Inferior parietal cortex (tissue), 1 donor: ENCODE measurements at regions not wholly inside any gene's neighbourhood (a gene's known extent, or its start where the extent isn't known, plus 50 kb on each side); places are given as distances from the start of the nearest gene placed in this dataset.
"Not testable (repeated sequence)": the region's sequence is repeated elsewhere in the genome, so short reads cannot be mapped to it uniquely, and the experiment has no call there.

ENCODE experiments used
- DNase-seq: peaks from one replicate; pipeline ENCODE4 v3.0.0-alpha.2; 2016; ENCODE audit errors: extremely low spot score

DNA sequence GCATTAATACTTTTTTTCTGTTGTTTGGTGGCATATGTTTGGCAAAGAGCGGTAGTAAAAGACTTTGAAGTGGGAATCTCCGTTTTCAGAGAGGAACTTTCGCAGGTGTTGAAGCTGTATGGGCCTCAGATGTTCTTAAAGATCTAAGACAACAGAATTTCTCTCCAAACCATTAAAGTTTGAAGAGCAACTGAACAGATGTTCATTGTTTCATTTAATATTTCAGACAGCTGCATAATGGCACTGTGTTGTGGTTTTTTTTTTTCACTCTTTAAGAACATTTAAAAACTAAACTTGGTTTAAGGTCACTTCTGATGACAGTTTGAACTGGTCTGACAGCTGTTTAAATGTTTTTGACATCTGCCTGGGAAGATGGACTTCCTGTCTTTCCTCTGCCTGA lies 882.7 kb upstream of the PCDH10 start:
- DNase-seq = no peak

DNA sequence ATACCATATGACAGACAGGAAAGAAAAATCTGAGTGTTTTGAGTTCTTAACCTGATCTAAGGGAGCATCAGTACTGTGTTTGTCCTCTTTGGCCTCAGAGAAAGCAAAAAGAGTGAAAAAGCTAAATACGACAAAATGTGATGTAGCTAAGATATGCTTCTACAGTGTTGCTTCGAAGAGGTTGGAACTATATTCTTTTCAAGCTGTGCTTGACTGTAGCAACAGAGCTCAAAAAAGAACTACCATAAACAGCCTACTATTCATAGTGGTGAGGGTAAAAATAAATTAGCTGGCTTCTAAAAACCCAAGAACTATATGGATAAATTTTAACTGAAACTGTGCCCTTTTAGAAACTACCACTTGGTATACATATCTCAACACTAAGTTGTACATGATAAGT lies 881.8 kb upstream of the PCDH10 start:
- DNase-seq = no peak

GRCh38 chr4:132269303-132269990 lies 879.6 kb upstream of the PCDH10 start:
- no peak for DNase-seq

DNA sequence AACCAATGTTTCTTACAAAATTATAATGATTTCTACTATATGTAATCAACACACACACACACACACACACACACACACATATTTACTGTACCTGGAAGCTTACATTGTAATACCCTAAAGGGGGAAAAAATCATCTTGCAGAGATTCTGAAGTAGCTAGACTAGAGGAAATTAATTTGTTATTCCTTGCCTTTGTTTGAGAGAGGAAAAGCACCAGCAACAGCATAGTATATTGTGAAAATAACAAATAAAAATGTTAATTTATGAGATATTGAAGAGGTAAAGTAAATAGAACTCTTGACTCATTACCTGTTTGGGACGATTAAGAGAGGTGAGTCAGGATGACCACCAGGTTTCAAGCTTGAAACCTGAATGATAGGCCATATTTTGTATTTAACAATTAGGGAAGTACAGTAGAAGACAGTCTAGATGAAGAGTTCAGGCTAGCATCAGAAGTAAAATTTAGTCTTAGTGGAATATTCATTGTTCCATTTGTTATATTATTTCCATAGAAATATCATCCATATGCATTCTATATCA lies 873.4 kb upstream of the PCDH10 start:
- DNase-seq = no peak

GRCh38 chr4:132276185-132276584 lies 872.9 kb upstream of the PCDH10 start:
- no peak for DNase-seq

DNA sequence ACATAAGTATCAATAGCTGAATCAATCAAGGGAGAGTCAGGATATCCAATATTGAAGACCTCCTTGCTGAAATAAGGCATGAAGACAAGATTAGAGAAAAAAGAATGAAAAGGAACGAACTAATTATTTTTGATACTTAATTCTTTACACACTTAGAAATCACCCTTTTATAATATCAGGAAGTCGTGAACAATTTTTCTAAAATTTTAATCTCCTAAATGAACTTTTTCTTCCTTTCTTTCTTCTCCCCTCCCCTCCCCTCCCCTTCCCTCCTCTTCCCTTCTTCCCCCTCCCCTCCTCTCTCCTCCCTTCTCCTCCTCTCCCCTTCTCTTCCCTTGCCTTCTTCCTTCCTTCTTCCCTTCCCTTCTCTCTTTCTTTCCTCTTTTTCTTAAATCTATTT lies 872.1 kb upstream of the PCDH10 start:
- no peak for DNase-seq

GRCh38 chr4:132281733-132282132 lies 867.4 kb upstream of the PCDH10 start:
- DNase-seq = no peak

- no peak for DNase-seq
These were observed 864.1 kb upstream of the PCDH10 start for GRCh38 chr4:132284910-132285426.

GRCh38 chr4:132297346-132297745 lies 851.7 kb upstream of the PCDH10 start:
- DNase-seq = no peak

DNA sequence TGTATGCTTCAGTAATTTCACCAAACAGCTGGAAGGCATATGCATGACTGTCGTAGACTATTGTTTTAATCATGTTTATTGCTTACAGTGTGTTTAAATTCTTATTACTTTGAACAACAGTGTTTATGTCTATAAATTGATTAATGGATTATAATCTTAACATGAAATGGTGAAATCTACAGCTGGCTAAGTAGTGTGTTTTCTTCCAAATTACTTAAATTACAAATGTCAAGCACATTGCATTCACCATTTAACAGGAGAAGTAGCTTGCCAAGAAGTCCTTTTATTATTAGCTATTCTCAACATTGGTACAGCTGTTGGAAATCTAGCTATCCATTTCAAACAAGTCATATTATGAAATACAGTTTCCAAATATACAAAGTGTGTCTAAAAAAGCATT lies 849.3 kb upstream of the PCDH10 start:
- DNase-seq = no peak

- no peak for DNase-seq
These were observed 836.6 kb upstream of the PCDH10 start for GRCh38 chr4:132312521-132312920.

DNA sequence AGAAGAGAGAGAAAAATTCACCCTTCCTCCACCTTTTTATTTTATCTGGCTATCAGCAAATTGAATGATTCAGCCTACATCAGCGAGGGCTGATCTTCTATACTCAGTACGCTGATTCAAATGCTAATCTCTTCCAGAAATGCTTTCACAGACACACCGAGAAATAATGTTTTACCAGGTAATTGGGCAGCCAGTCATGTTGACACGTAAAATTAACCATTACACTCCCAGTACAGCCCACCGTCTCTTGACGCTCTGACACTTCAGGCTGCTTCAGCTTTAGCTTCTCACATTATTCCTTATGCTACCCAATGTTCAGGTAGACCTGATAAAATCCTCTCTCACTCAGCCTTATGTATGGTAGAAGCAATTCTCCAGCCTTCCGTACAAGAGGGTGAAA lies 835.2 kb upstream of the PCDH10 start:
- no peak for DNase-seq

- DNase-seq = no peak
These were observed 832.4 kb upstream of the PCDH10 start for GRCh38 chr4:132316738-132317137.

DNA sequence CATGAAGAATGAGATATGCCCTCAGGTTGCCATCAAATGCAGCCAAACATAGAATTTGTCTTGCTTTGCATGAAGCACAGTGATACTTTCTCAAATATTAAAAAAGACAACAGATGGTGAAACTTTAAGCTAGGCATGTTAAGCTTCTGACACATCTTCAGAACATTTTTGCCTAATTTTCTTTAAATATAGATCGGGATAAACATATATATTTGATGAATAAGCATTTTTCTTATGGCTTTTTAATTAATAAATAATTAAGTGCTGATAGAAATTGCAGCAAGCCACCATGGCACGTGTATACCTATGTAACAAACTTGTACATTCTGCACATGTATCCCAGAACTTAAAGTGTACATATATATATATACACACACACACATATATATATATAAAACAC lies 831.2 kb upstream of the PCDH10 start:
- no peak for DNase-seq

GRCh38 chr4:132328761-132329160 lies 820.3 kb upstream of the PCDH10 start:
- DNase-seq = no peak

DNA sequence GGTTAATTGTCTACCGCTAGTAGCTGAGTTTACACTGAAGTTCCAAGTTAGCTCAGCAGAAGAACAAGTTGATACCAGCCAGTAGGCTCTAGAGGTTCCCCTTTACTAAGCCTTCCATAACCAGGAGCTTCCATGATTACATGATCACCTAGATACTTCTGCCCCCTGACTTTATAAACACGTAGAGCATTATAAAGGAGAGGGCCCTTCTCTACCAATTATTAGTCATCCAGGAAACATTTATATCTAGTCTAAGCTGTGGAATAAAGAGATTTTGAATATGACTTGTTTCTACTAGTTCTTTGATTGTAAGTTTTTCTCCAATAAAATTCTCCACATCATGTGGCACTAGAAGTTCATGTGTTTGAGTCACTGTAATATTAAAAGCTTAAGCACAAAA lies 818.1 kb upstream of the PCDH10 start:
- no peak for DNase-seq

- no peak for DNase-seq
These were observed 816.0 kb upstream of the PCDH10 start for GRCh38 chr4:132332932-132333723.

DNA sequence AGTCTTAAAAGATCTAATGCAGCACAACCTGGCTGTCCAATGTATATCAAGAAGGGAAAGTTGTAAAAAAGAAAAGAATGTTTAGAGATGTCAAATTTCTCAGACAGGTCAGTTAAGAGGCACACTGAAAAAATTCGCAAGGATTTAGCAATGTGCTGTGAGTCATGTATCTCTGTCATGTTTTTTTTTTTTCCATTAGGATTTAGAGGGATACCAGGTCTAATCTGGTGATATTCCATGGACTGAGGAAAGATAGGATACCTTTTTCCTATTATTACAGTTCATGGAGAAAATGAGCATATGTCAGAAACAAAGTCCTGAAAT lies 815.4 kb upstream of the PCDH10 start:
- DNase-seq = no peak

DNA sequence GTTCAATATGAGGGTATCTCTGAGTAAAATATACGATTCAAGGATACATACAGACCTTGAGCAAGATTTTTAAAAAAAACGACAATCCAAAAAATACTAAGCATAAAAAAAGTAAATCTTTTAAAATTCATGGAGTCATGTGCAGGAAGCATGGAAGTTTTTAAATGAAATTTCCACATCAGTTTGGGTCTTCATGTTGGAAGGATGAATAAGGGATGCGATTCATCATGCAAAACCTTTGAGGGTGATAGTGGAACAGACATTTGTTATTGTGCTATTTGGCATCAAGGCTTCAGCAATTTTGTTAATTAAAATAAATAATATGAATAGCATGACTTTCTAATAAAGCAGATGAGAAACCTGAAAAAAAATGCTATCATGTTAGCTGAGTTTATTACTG lies 815.0 kb upstream of the PCDH10 start:
- no peak for DNase-seq

DNA sequence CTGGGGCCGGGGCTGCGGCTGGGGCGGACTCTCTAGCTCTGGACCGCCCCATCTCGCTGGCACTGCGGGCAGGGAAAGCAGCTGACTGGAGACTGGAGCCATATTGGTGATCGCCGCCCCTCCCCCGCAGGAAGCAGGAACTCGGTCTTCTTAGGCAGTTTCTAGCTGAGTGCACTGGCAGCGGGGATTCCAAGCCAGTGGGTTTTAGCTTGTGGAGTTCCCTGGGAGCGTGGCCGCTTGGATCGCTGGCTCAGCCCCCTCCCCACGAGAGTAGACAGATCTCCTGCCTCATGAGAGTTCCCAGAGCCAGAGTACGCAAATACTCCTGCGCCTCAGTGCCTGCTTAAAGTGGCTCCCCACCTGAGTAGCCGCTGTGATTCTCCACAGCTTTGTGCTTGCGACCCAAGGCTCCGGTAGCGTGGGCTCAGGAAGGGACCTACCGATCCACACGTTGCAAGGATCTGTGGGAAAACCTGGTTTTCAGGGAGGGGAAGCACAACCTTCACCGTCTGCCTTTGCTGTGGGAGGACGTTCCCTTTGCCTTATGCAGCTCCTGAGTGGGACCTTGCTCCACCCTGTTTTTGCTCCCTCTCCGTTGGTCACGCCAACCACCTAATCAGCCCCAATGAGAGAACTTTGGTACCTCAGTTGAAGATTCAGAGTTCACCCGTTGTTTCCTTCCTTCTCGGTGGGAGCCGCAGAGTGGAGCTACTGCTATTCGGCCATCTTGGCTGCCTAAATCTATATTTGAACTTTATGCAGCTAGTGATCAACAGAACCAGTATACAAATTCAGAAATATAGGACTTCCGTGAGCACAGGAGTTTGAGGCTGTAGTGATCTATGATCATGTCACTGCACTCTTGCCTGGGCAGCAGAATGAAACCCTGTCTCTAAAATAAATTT lies 803.9 kb upstream of the PCDH10 start:
- no peak for DNase-seq

DNA sequence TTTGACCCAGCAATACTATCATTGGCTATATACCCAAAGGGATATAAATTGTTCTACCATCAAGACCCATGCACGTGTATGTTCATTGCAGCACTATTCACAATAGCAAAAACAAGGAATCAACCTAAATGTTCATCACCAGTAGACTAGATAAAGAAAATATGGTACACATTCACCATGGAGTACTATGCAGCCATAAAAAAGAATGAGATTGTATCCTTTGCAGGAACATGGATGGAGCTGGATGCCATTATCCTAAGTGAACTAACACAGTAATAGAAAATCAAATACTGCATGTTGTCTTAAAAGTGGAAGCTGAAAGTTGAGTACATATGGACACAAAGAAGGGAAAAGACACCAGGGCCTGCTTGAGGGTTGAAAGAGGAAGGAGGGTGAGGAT lies 803.1 kb upstream of the PCDH10 start:
- DNase-seq = no peak

DNA sequence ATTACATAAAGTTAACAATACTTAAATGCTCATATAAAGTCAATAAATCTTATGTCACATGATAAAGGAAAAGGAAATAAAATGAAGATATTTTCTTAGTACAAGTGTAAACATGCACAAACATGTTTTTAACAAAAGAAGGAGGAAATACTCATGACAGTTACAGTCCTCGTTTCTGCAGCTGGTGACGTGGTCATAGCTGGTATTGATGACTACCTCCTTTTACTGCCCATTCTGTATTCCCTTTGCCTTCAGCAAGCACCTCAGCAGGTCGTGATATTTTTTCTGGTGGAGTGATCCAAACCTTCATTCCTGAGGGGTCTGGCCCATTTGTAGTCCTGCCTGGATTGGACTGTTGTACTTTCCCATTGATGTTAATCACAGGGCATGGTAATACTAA lies 797.5 kb upstream of the PCDH10 start:
- DNase-seq = not testable (repeated sequence)
